Kidney (tissue), 13 donors: ENCODE measurements at regions not wholly inside any gene's neighbourhood (a gene's known extent, or its start where the extent isn't known, plus 50 kb on each side); places are given as distances from the start of the nearest gene placed in this dataset.

Experiments
- DNase-seq, 5 donors: peaks; one replicate each; pipeline ENCODE4 v3.0.0-alpha.2; 2013 to 2020
- FAIRE-seq: peaks from 2 replicates; lab custom pipeline; 2012; peaks lifted over from hg19 to GRCh38; lab: Jason Lieb, UNC
- H3K27ac ChIP-seq, 2 donors: one replicate each; pipeline ENCODE4 v1.7.0; 2013; ENCODE audit warnings: low read depth in 2 of 2, low read length in 2 of 2, inconsistent platforms in 1 of 2
- H3K27me3 ChIP-seq: one replicate; pipeline ENCODE4 v1.7.1; 2013; ENCODE audit warnings: low read length, inconsistent platforms; ENCODE audit not compliant: control insufficient read depth, insufficient read depth
- H3K36me3 ChIP-seq, 3 donors: one replicate each; pipeline versions ENCODE4 v1.7.0 to v1.7.1; 2013; ENCODE audit warnings: low read length in 3 of 3, control low read depth in 1 of 3, inconsistent platforms in 1 of 3; ENCODE audit not compliant: insufficient read depth in 3 of 3, control insufficient read depth in 2 of 3
- H3K4me1 ChIP-seq, 3 donors: one replicate each; pipeline versions ENCODE4 v1.7.0 to v1.7.1; 2013; ENCODE audit warnings: low read length in 3 of 3, inconsistent platforms in 1 of 3, low read depth in 1 of 3; ENCODE audit not compliant: control insufficient read depth in 2 of 3, insufficient read depth in 2 of 3
- H3K4me3 ChIP-seq, 3 donors: one replicate each; pipeline versions ENCODE4 v1.7.0 to v1.8.1; 2013; ENCODE audit warnings: low read length in 3 of 3, control low read depth in 1 of 3, inconsistent platforms in 1 of 3
- H3K9ac ChIP-seq, 3 donors: one replicate each; pipeline versions ENCODE4 v1.7.0 to v1.7.1; 2013; ENCODE audit warnings: low read length in 3 of 3, control low read depth in 1 of 3, inconsistent platforms in 1 of 3
- H3K9me3 ChIP-seq, 3 donors: one replicate each; pipeline versions ENCODE4 v1.7.0 to v1.7.1; 2013; ENCODE audit warnings: low read length in 3 of 3, control low read depth in 1 of 3, inconsistent platforms in 1 of 3; ENCODE audit not compliant: control insufficient read depth in 2 of 3, insufficient read depth in 1 of 3
- intact Hi-C: fragments of 100-400 bp; cut with DNase I; formaldehyde crosslinking; loops from one replicate; pipeline ENCODE4 v1.11.1; 2022
- TF ChIP-seq, protein P1 (sequence below): IDR thresholded peaks from 3 replicates; pipeline ENCODE4 v1.5.1; 2012; ENCODE audit warnings: mild to moderate bottlenecking, moderate library complexity, borderline replicate concordance; ENCODE audit not compliant: insufficient read depth; ENCODE audit errors: extremely low read depth
- donor health status: control.
- donor health status: control.
- donor health status: control.
- donor health status: control.
- donor health status: control.
- donor health status: DM: yes; HTN: yes; CAD: no.
- donor health status: Normal renal cell carcinoma (clear cell type).

DNA sequence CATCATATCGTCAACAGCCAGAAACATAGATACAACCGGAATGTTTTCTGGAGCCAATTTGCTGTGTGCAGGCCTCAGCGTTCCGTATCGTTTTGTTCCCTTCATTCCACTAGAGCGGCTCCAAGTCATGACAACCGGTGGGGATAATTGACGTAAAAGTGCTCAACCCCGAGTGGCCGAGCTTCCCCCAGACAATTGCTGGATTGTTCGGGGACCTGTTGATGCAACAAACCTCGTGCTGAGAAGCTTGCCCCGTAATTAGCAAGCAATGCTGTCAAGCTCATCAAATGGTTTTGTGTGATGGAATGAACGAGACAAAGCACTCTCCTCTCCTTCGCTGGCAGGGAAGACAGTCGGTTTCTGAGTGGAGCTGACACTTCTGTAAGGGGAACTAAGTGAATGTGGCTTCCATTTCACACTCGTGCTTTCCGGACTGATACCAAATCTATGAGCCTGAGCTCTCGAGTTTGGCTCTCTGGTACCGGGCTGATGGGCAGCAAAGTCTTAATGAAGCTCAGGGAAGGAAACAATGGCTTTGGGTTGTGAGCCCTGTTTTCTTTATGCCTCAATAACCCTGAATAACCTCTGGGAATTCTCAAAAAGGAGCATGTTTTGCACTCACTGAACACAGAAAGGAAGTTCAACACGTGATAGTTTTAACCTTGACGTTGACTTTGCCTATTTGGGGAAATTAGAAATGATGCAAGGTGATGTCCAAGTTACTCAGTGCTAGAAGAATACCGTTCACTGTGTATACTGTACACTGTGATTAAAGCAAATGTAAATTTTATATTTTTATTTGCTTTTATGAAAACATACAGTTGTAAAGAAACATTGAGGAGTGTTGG, 220.5 kb downstream of the BAMBI start:
- DNase-seq = no peak
- FAIRE-seq = no peak
- Histone ChIP-seq H3K9ac (no peak overlapping the region), H3K27me3 (no peaks in the 10 kb centered on the region), H3K4me3 (no peak overlapping the region), H3K27ac (no peak overlapping the region), H3K4me1 (no peaks in the 10 kb centered on the region), H3K9me3 (no peaks in the 10 kb centered on the region), H3K36me3 (no peaks in the 10 kb centered on the region)
- intact Hi-C loops = no loop called here
- TF ChIP-seq, protein P1, sequence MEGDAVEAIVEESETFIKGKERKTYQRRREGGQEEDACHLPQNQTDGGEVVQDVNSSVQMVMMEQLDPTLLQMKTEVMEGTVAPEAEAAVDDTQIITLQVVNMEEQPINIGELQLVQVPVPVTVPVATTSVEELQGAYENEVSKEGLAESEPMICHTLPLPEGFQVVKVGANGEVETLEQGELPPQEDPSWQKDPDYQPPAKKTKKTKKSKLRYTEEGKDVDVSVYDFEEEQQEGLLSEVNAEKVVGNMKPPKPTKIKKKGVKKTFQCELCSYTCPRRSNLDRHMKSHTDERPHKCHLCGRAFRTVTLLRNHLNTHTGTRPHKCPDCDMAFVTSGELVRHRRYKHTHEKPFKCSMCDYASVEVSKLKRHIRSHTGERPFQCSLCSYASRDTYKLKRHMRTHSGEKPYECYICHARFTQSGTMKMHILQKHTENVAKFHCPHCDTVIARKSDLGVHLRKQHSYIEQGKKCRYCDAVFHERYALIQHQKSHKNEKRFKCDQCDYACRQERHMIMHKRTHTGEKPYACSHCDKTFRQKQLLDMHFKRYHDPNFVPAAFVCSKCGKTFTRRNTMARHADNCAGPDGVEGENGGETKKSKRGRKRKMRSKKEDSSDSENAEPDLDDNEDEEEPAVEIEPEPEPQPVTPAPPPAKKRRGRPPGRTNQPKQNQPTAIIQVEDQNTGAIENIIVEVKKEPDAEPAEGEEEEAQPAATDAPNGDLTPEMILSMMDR = no peak

DNA sequence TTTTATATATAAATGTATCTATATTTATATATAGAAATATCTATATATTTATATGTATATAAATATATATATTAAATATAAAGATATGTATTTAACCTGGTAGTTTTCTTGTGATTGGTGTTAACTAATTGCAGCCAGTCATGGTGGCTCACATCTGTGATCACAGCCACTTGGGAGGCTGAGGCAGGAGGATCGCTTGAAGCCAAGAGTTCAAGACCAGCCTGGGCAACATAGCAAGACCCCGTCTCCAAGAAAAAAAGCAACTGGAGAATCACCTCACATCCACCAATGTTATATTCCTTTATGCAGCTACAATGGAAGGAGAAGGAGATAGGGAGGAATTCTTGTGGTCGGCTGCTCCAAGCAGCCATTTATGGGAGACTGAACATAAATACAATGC, 224.9 kb downstream of the BAMBI start:
- Histone ChIP-seq H3K4me3 (no peak overlapping the region), H3K9ac (no peak overlapping the region), H3K36me3 (no peaks in the 10 kb centered on the region), H3K27me3 (no peaks in the 10 kb centered on the region), H3K27ac (no peak overlapping the region), H3K4me1 (peaks cover 0 to 2% (median 0%) of the 10 kb centered on the region in 3 donors), H3K9me3 (no peaks in the 10 kb centered on the region)
- TF ChIP-seq, protein P1 = no peak
- FAIRE-seq (no peak), DNase-seq (no peak)
- intact Hi-C loops = no loop called here

DNA sequence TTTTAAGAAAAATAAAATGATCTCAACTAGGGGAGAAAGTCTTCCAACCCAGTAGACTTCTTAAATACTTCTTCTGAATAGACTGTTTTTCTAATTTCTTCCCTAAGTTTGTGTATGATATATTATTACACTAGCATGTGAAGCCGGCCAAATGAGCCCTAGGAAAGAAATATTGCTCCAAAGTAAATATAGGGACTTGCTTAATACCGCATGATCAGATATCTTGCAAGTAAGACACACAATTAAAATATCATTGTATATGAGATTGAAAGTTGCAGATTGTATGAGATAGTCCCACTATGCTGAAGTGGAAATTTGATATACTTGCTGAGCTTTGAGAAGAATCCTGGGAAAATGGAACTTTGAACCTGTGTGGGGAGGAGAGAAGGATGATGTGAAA, 225.7 kb downstream of the BAMBI start:
- TF ChIP-seq, protein P1 = no peak
- no peak for FAIRE-seq
- no peaks in the 10 kb centered on the region for H3K36me3 ChIP-seq
- no peak overlapping the region for H3K9ac ChIP-seq
- intact Hi-C loops = no loop called here
- H3K9me3 ChIP-seq = no peaks in the 10 kb centered on the region
- H3K27ac ChIP-seq = no peak overlapping the region
- peaks cover 0 to 2% (median 0%) of the 10 kb centered on the region in 3 donors for H3K4me1 ChIP-seq
- no peak overlapping the region for H3K4me3 ChIP-seq
- no peak for DNase-seq
- H3K27me3 ChIP-seq = no peaks in the 10 kb centered on the region
